HEK293 (cell line): ENCODE measurements at regions not wholly inside any gene's neighbourhood (a gene's known extent, or its start where the extent isn't known, plus 50 kb on each side); places are given as distances from the start of the nearest gene placed in this dataset.

Source experiments
- CTCF ChIA-PET: fragments of 350-600 bp; formaldehyde crosslinking; extraction: SDS; loops from one replicate; lab custom pipeline; 2021; ENCODE audit warnings: antibody characterized with exemption; lab: Yijun Ruan, JAX
- POLR2A ChIA-PET: fragments of 300-600 bp; formaldehyde crosslinking; extraction: SDS; loops from one replicate; lab custom pipeline; 2020; ENCODE audit warnings: antibody characterized with exemption, inconsistent platforms; lab: Yijun Ruan, JAX
- H3K27ac ChIP-seq: fragments of 200-500 bp; sonication (Bioruptor generic); 2 replicates; pipeline ENCODE4 v1.5.1; 2014; ENCODE audit warnings: low read depth, low read length, control low read depth, inconsistent platforms; ENCODE audit errors: extremely low read depth
- H3K36me3 ChIP-seq, 2 experiments: fragments of 200-500 bp in 1 of 2; sonication (Bioruptor generic) in 1 of 2; 1 replicate in 1 of 2; 2 replicates in 1 of 2; pipeline ENCODE4 v1.5.1; 2014 to 2017; ENCODE audit warnings: inconsistent platforms in 2 of 2, low read length in 2 of 2; ENCODE audit not compliant: control insufficient read depth in 2 of 2, insufficient read depth in 1 of 2
- H3K4me1 ChIP-seq: fragments of 200-500 bp; sonication (Bioruptor generic); 2 replicates; pipeline ENCODE4 v1.5.1; 2014; ENCODE audit warnings: mild to moderate bottlenecking, low read length, inconsistent platforms; ENCODE audit not compliant: control insufficient read depth, insufficient read depth
- H3K4me3 ChIP-seq: 2 replicates; pipeline ENCODE4 v1.5.1; 2011; ENCODE audit warnings: low read depth, mild to moderate bottlenecking, control low read depth, low read length, moderate library complexity
- H3K9me3 ChIP-seq: fragments of 200-500 bp; sonication (Bioruptor generic); 2 replicates; pipeline ENCODE4 v1.5.1; 2014; ENCODE audit warnings: low read depth, low read length, inconsistent platforms; ENCODE audit not compliant: control insufficient read depth, insufficient read depth
- IKZF3 ChIP-seq: fragments of 450-650 bp; IDR thresholded peaks from 2 replicates; pipeline ENCODE4 v1.5.0; 2018; ENCODE audit warnings: missing biosample characterization, mild to moderate bottlenecking, missing genetic modification characterization, moderate library complexity
- KLF1 ChIP-seq: fragments of 450-650 bp; formaldehyde crosslinking; IDR thresholded peaks from 2 replicates; pipeline ENCODE4 v1.5.1; 2016; ENCODE audit warnings: missing biosample characterization, missing genetic modification characterization
- KLF17 ChIP-seq: fragments of 450-650 bp; formaldehyde crosslinking; IDR thresholded peaks from 2 replicates; pipeline ENCODE4 v1.5.1; 2016; ENCODE audit warnings: missing biosample characterization, missing genetic modification characterization
- MEIS1 ChIP-seq: sonication (generic); formaldehyde crosslinking; IDR thresholded peaks from 2 replicates; pipeline ENCODE4 v1.8.1; 2022; ENCODE audit warnings: missing genetic modification reagents, mild to moderate bottlenecking, borderline replicate concordance
- TCF7L2 ChIP-seq: IDR thresholded peaks from 2 replicates; pipeline ENCODE4 v1.6.1; 2011; ENCODE audit warnings: low read depth, mild to moderate bottlenecking, inconsistent platforms, low read length, moderate library complexity, borderline replicate concordance
- TSHZ1 ChIP-seq: fragments of 450-650 bp; formaldehyde crosslinking; IDR thresholded peaks from 2 replicates; pipeline ENCODE4 v1.5.1; 2016; ENCODE audit warnings: missing biosample characterization, missing genetic modification characterization, borderline replicate concordance
- ZBTB44 ChIP-seq: fragments of 450-650 bp; IDR thresholded peaks from 2 replicates; pipeline ENCODE4 v1.5.1; 2018; ENCODE audit warnings: missing biosample characterization, mild to moderate bottlenecking, missing genetic modification characterization
- ZEB2 ChIP-seq: fragments of 450-650 bp; formaldehyde crosslinking; IDR thresholded peaks from 2 replicates; pipeline ENCODE4 v1.5.1; 2016; ENCODE audit warnings: missing biosample characterization, missing genetic modification characterization
- ZNF16 ChIP-seq: fragments of 450-650 bp; formaldehyde crosslinking; IDR thresholded peaks from 2 replicates; pipeline ENCODE4 v1.5.1; 2016; ENCODE audit warnings: low read depth, missing biosample characterization, missing genetic modification characterization
- ZNF184 ChIP-seq: fragments of 450-650 bp; IDR thresholded peaks from 2 replicates; pipeline ENCODE4 v1.5.1; 2018; ENCODE audit warnings: missing biosample characterization, mild to moderate bottlenecking, missing genetic modification characterization
- ZNF26 ChIP-seq: fragments of 450-650 bp; formaldehyde crosslinking; IDR thresholded peaks from 2 replicates; pipeline ENCODE4 v1.5.1; 2016; ENCODE audit warnings: missing biosample characterization, missing genetic modification characterization
- ZNF274 ChIP-seq, 2 experiments: fragments of 200-500 bp in 1 of 2; fragments of 450-650 bp in 1 of 2; sonication (Bioruptor generic) in 1 of 2; formaldehyde crosslinking in 1 of 2; IDR thresholded peaks; 2 replicates each; pipeline versions ENCODE4 v1.5.1 to v1.6.1; 2014 to 2016; ENCODE audit warnings: borderline replicate concordance in 1 of 2, inconsistent platforms in 1 of 2, low read length in 1 of 2, missing biosample characterization in 1 of 2, missing genetic modification characterization in 1 of 2
- ZNF350 ChIP-seq: fragments of 450-650 bp; formaldehyde crosslinking; IDR thresholded peaks from 2 replicates; pipeline ENCODE4 v1.5.0; 2017; ENCODE audit warnings: missing biosample characterization, mild to moderate bottlenecking, missing genetic modification characterization
- ZNF426 ChIP-seq: fragments of 450-650 bp; formaldehyde crosslinking; IDR thresholded peaks from 2 replicates; pipeline ENCODE4 v1.5.1; 2017; ENCODE audit warnings: missing biosample characterization, missing genetic modification characterization, mild to moderate bottlenecking, inconsistent platforms, moderate library complexity
- ZNF530 ChIP-seq: fragments of 450-650 bp; formaldehyde crosslinking; IDR thresholded peaks from 2 replicates; pipeline ENCODE4 v1.5.1; 2016; ENCODE audit warnings: low read depth, missing biosample characterization, missing genetic modification characterization
- ZNF544 ChIP-seq: fragments of 450-650 bp; formaldehyde crosslinking; IDR thresholded peaks from 2 replicates; pipeline ENCODE4 v1.5.0; 2017; ENCODE audit warnings: missing biosample characterization, missing genetic modification characterization
- ZNF660 ChIP-seq: fragments of 450-650 bp; IDR thresholded peaks from 2 replicates; pipeline ENCODE4 v1.5.1; 2018; ENCODE audit warnings: missing biosample characterization, mild to moderate bottlenecking, missing genetic modification characterization
- ZNF692 ChIP-seq: fragments of 450-650 bp; formaldehyde crosslinking; IDR thresholded peaks from 2 replicates; pipeline ENCODE4 v1.5.1; 2016; ENCODE audit warnings: missing biosample characterization, missing genetic modification characterization
- ZNF747 ChIP-seq: fragments of 450-650 bp; formaldehyde crosslinking; IDR thresholded peaks from 2 replicates; pipeline ENCODE4 v1.5.1; 2016; ENCODE audit warnings: missing biosample characterization, missing genetic modification characterization
- ZNF777 ChIP-seq: fragments of 450-650 bp; formaldehyde crosslinking; IDR thresholded peaks from 2 replicates; pipeline ENCODE4 v1.5.1; 2017; ENCODE audit warnings: missing biosample characterization, missing genetic modification characterization, borderline replicate concordance
- ZNF785 ChIP-seq: fragments of 450-650 bp; formaldehyde crosslinking; IDR thresholded peaks from 2 replicates; pipeline ENCODE4 v1.5.1; 2016; ENCODE audit warnings: missing biosample characterization, missing genetic modification characterization

GRCh38 chr10:35921866-35922350, 279.8 kb upstream of the FZD8 start:
- Histone ChIP-seq H3K4me1 (peaks cover 6% of the 10 kb centered on the region; the same call in 1 of the 2 replicates), H3K36me3 (no peaks in the 10 kb centered on the region), H3K9me3 (no peaks in the 10 kb centered on the region), H3K27ac (no peak overlapping the region), H3K4me3 (no peak overlapping the region)
- ChIA-PET CTCF (no interaction called here), POLR2A (no interaction called here)
- TF ChIP-seq ZNF747 (tag by site-specific recombination) (no peak), ZNF777 (tag by site-specific recombination) (no peak), ZNF184 (tag by site-specific recombination) (no peak), ZEB2 (no peak), IKZF3 (tag by site-specific recombination) (no peak), KLF1 (no peak), ZNF692 (tag by site-specific recombination) (no peak), KLF17 (no peak), MEIS1 (no peak)

- CTCF ChIA-PET, result interaction anchor here (0.6 to 0.7 kb wide), 2 partner anchors 8 to 47 kb away, joined by 3 read pairs; no protein-coding TSS in a partner anchor
- Histone ChIP-seq H3K27ac (no peak overlapping the region), H3K36me3 (no peaks in the 10 kb centered on the region), H3K4me1 (no peaks in the 10 kb centered on the region), H3K4me3 (no peak overlapping the region), H3K9me3 (no peaks in the 10 kb centered on the region)
- POLR2A ChIA-PET, result no interaction called here
- no peak for TF ChIP-seq ZNF16 (tag by site-specific recombination)
- TF ChIP-seq ZNF785 (tag by site-specific recombination), result no peak
- TF ChIP-seq ZNF426, result no peak
- no peak for TF ChIP-seq ZBTB44 (tag by site-specific recombination)
Observed at GRCh38 chr10:35916791-35917190, 274.7 kb upstream of the FZD8 start.

- H3K4me1 ChIP-seq, result peaks cover 3% of the 10 kb centered on the region; the same call in 1 of the 2 replicates
- no peak overlapping the region for H3K27ac ChIP-seq
- CTCF ChIA-PET, result no interaction called here
- no peak overlapping the region for H3K4me3 ChIP-seq
- POLR2A ChIA-PET, result no interaction called here
- H3K9me3 ChIP-seq, result no peaks in the 10 kb centered on the region
- no peaks in the 10 kb centered on the region for H3K36me3 ChIP-seq
- no peak for TF ChIP-seq ZNF544 (tag by site-specific recombination)
- no peak for TF ChIP-seq TCF7L2
- no peak for TF ChIP-seq ZBTB44 (tag by site-specific recombination)
- TF ChIP-seq ZNF530 (tag by site-specific recombination), result no peak
- no peak for TF ChIP-seq ZNF274 (IDR thresholded peaks at IDR 0.05; ENCODE audit: low read length)
- TF ChIP-seq ZNF274 (tag by site-specific recombination; IDR thresholded peaks at IDR 0.05; ENCODE audit: borderline replicate concordance), result no peak
- TF ChIP-seq ZNF350 (tag by site-specific recombination), result no peak
- TF ChIP-seq ZNF660 (tag by site-specific recombination), result no peak
- TF ChIP-seq ZNF26 (tag by site-specific recombination), result no peak
- no peak for TF ChIP-seq TSHZ1 (tag by site-specific recombination)
Observed at GRCh38 chr10:35913628-35914027, 271.5 kb upstream of the FZD8 start.
